GM12878 (cell line): ENCODE measurements at regions not wholly inside any gene's neighbourhood (a gene's known extent, or its start where the extent isn't known, plus 50 kb on each side); places are given as distances from the start of the nearest gene placed in this dataset.

Experiments
- ATAC-seq: fragments of 200-7000 bp; cut with Tn5 transposase; 3 replicates; pipeline ENCODE4 v1.9.1; 2020; ENCODE audit warnings: mild to moderate bottlenecking, moderate library complexity
- BruUV-seq: library from RNA; stranded (reverse); fragments of 400-500 nt; replicated peaks from 2 replicates; lab custom pipeline; 2021; lab: Mats Ljungman, UMichigan
- CTCF ChIA-PET: fragments of 300-600 bp; sonication (Branson Sonifier 250); formaldehyde crosslinking; extraction: SDS; loops from one replicate; lab custom pipeline; 2021; ENCODE audit warnings: inconsistent platforms; lab: Yijun Ruan, JAX
- POLR2A ChIA-PET: fragments of 350-600 bp; formaldehyde crosslinking; extraction: SDS; loops from one replicate; lab custom pipeline; 2021; ENCODE audit warnings: inconsistent platforms; lab: Charles Lee
- RAD21 ChIA-PET: fragments of 300-600 bp; sonication (Branson Sonifier 250); formaldehyde crosslinking; loops from one replicate; lab custom pipeline; 2023; ENCODE audit warnings: antibody characterized with exemption; ENCODE audit not compliant: unreplicated experiment; lab: Charles Lee
- SMC1A ChIA-PET: fragments of 300-600 bp; sonication (Branson Sonifier 250); formaldehyde crosslinking; loops from one replicate; lab custom pipeline; 2023; ENCODE audit not compliant: unreplicated experiment, uncharacterized antibody; lab: Charles Lee
- DNase-seq: peaks from one replicate; pipeline ENCODE4 v3.0.0-alpha.2; 2011; ENCODE audit warnings: low read depth, low spot score
- FAIRE-seq: peaks from 3 replicates; lab custom pipeline; 2011; peaks lifted over from hg19 to GRCh38; lab: Jason Lieb, UNC
- H2AFZ ChIP-seq: 2 replicates; pipeline ENCODE4 v1.6.0; 2011; ENCODE audit warnings: low read depth, low read length, control low read depth; ENCODE audit not compliant: control insufficient read depth
- H3K27ac ChIP-seq: 2 replicates; pipeline ENCODE4 v1.5.1; 2011; ENCODE audit warnings: control low read depth; ENCODE audit not compliant: control insufficient read depth, insufficient read depth
- H3K27me3 ChIP-seq, 2 experiments: replicated peaks in 1 of 2; 2 replicates each; pipeline versions ENCODE4 v1.6.0 to v1.6.1; 2011; ENCODE audit warnings: low read length in 1 of 2; ENCODE audit not compliant: control insufficient read depth in 2 of 2, insufficient read depth in 2 of 2
- H3K36me3 ChIP-seq, 2 experiments: 2 replicates each; pipeline ENCODE4 v1.5.1; 2011; ENCODE audit warnings: low read length in 1 of 2; ENCODE audit not compliant: control insufficient read depth in 2 of 2, insufficient read depth in 2 of 2
- H3K4me1 ChIP-seq: 2 replicates; pipeline ENCODE4 v1.6.1; 2011; ENCODE audit warnings: mild to moderate bottlenecking, low read length, moderate library complexity, mixed read lengths; ENCODE audit not compliant: control insufficient read depth, insufficient read depth
- H3K4me2 ChIP-seq: 2 replicates; pipeline ENCODE4 v1.6.0; 2011; ENCODE audit warnings: control low read depth; ENCODE audit not compliant: control insufficient read depth, insufficient read depth
- H3K4me3 ChIP-seq: fragments of 200-600 bp; sonication (generic); 2 replicates; pipeline ENCODE4 v1.5.1; 2016
- H3K79me2 ChIP-seq: 2 replicates; pipeline ENCODE4 v1.6.0; 2011; ENCODE audit warnings: low read length; ENCODE audit not compliant: control insufficient read depth, insufficient read depth
- H3K9ac ChIP-seq: 2 replicates; pipeline ENCODE4 v1.8.0; 2011; ENCODE audit warnings: low read length, control low read depth, mixed read lengths; ENCODE audit not compliant: control insufficient read depth, insufficient read depth
- H3K9me3 ChIP-seq: replicated peaks from 3 replicates; pipeline ENCODE4 v1.5.1; 2011; ENCODE audit warnings: mild to moderate bottlenecking, low read length; ENCODE audit not compliant: control insufficient read depth, insufficient read depth
- H4K20me1 ChIP-seq: 2 replicates; pipeline ENCODE4 v1.6.0; 2011; ENCODE audit not compliant: control insufficient read depth, insufficient read depth
- ATF7 ChIP-seq: fragments of 450-650 bp; IDR thresholded peaks from 2 replicates; pipeline ENCODE4 v1.6.1; 2016; ENCODE audit warnings: low read depth, mild to moderate bottlenecking
- BCL11A ChIP-seq: IDR thresholded peaks from 2 replicates; pipeline ENCODE4 v1.6.1; 2011; ENCODE audit warnings: low read depth, low read length
- CBFB ChIP-seq: IDR thresholded peaks from 2 replicates; pipeline ENCODE4 v1.6.1; 2016; ENCODE audit warnings: antibody characterized with exemption, low read depth
- CBX3 ChIP-seq: fragments of 200-600 bp; sonication (generic); IDR thresholded peaks from 2 replicates; pipeline ENCODE4 v1.6.1; 2016; ENCODE audit warnings: low read depth, borderline replicate concordance
- IRF4 ChIP-seq: IDR thresholded peaks from 2 replicates; pipeline ENCODE4 v1.6.1; 2011; ENCODE audit warnings: low read depth, low read length
- NRF1 ChIP-seq: conservative IDR thresholded peaks from 2 replicates; pipeline ENCODE4 v1.6.1; 2011; ENCODE audit warnings: mild to moderate bottlenecking, low read depth, low read length, improper control_type of control experiment
- PAX5 ChIP-seq: IDR thresholded peaks from 2 replicates; pipeline ENCODE4 v1.6.1; 2011; ENCODE audit warnings: low read depth, low read length, borderline replicate concordance
- TBL1XR1 ChIP-seq: IDR thresholded peaks from 2 replicates; pipeline ENCODE4 v1.6.1; 2012; ENCODE audit warnings: low read depth, low read length, improper control_type of control experiment
- TCF3 ChIP-seq: IDR thresholded peaks from 2 replicates; pipeline ENCODE4 v1.6.1; 2012; ENCODE audit warnings: low read depth, mild to moderate bottlenecking, low read length, borderline replicate concordance; ENCODE audit not compliant: insufficient read depth
- TCF7 ChIP-seq: IDR thresholded peaks from 2 replicates; pipeline ENCODE4 v1.6.1; 2014; ENCODE audit warnings: antibody characterized with exemption, borderline replicate concordance
- WGBS: methylation state at CpG from one replicate; pipeline ENCODE4 v1.1.6; 2016; ENCODE audit warnings: low lambda C conversion rate; ENCODE audit not compliant: insufficient replicate concordance, insufficient coverage; ENCODE audit errors: missing lambda C conversion rate; 5-methylcytosine and 5-hydroxymethylcytosine counted together
- in situ Hi-C: fragments of 300-500 bp; cut with MboI; formaldehyde crosslinking; loops from 9 replicates; pipeline ENCODE4 v1.14.3; 2018; ENCODE audit warnings: mixed read lengths
- intact Hi-C: fragments of 100-400 bp; cut with micrococcal nuclease; formaldehyde crosslinking; loops from one replicate; pipeline ENCODE4 v1.14.2; 2022; ENCODE audit not compliant: unreplicated experiment
- TF ChIP-seq, protein P1 (sequence below), 3 experiments: IDR thresholded peaks in 2 of 3; conservative IDR thresholded peaks in 1 of 3; 2 replicates each; pipeline ENCODE4 v1.5.1; 2011; ENCODE audit warnings: low read depth in 3 of 3, low read length in 3 of 3, mild to moderate bottlenecking in 3 of 3, control low read depth in 2 of 3, moderate library complexity in 2 of 3, inconsistent platforms in 1 of 3, mixed read lengths in 1 of 3; ENCODE audit not compliant: control insufficient read depth in 2 of 3, insufficient read depth in 1 of 3; ENCODE audit errors: extremely low read depth in 1 of 3
- TF ChIP-seq, protein P2 (sequence below): fragments of 450-650 bp; conservative IDR thresholded peaks from 2 replicates; pipeline ENCODE4 v1.6.1; 2017; ENCODE audit warnings: mild to moderate bottlenecking, moderate library complexity
- TF ChIP-seq, protein P3 (sequence below): IDR thresholded peaks from 2 replicates; pipeline ENCODE4 v1.6.1; 2012; ENCODE audit warnings: low read depth, low read length, improper control_type of control experiment

DNA sequence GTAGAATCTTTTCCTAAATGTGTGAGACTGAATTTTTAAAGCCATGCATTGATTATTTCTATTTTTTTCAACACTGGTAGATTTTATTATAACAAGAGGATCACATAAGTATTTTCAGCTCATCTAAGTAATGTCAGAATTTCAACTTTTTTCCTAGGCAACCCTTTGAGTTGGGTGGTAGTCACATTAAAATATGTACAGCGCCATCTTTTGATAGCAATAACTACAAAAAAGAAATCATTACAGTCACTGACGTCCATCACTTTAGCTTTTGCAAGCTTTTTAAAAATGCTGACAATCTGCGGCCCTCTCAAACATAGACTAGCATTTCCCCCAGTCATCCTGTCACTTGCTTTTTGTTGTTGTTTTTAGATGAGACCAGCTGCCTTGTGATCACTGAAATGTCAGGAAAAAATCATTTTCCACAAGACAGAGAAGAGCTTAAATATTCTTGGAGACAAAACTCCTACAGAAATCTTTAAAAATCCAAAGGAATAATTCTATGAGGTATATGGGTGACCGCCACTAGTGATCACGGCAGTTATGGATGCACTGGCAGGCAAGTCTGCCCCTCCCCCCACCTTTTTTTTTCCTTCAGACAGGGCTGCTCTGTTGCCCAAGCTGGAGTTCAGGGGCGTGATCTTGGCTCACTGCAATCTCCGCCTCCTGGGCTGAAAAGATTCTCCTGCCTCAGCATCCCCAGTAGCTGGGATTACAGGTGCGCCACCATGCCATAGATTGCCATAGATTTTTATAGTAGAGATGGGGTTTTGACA, 384.0 kb upstream of the KCNMB2 start:
- Histone ChIP-seq H4K20me1 (no peaks in the 10 kb centered on the region), H3K79me2 (no peaks in the 10 kb centered on the region), H3K4me3 (no peak overlapping the region), H2AFZ (no peak overlapping the region), H3K9me3 (no peaks in the 10 kb centered on the region), H3K4me2 (no peak overlapping the region), H3K9ac (no peak overlapping the region), H3K27ac (no peak overlapping the region), H3K36me3 (no peaks in the 10 kb centered on the region), H3K27me3 (no peaks in the 10 kb centered on the region; a peak in 1 of 4 replicates), H3K4me1 (no peaks in the 10 kb centered on the region)
- intact Hi-C loops (no loop called here), in situ Hi-C loops (no loop called here)
- SMC1A ChIA-PET = interaction anchor here (0.6 to 1.1 kb wide), 2 partner anchors 15 to 1126 kb away, joined by 3 to 4 read pairs; no protein-coding TSS in a partner anchor
- POLR2A ChIA-PET = no interaction called here
- TF ChIP-seq ATF7 (no peak), TCF7 (no peak)
- TF ChIP-seq, protein P1, sequence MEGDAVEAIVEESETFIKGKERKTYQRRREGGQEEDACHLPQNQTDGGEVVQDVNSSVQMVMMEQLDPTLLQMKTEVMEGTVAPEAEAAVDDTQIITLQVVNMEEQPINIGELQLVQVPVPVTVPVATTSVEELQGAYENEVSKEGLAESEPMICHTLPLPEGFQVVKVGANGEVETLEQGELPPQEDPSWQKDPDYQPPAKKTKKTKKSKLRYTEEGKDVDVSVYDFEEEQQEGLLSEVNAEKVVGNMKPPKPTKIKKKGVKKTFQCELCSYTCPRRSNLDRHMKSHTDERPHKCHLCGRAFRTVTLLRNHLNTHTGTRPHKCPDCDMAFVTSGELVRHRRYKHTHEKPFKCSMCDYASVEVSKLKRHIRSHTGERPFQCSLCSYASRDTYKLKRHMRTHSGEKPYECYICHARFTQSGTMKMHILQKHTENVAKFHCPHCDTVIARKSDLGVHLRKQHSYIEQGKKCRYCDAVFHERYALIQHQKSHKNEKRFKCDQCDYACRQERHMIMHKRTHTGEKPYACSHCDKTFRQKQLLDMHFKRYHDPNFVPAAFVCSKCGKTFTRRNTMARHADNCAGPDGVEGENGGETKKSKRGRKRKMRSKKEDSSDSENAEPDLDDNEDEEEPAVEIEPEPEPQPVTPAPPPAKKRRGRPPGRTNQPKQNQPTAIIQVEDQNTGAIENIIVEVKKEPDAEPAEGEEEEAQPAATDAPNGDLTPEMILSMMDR (IDR thresholded peaks at IDR 0.05 in 2 of 3, conservative IDR thresholded peaks at IDR 0.05 in 1 of 3; ENCODE audit: control insufficient read depth in 2 of 3, extremely low read depth in 1 of 3, insufficient read depth in 1 of 3, low read depth in 3 of 3, low read length in 3 of 3) = 0 out of 6 replicates have a peak, but pooled peaks of 1 of the 3 experiments have one; percentile 4
- WGBS = 26% methylated on average over 8 of the region's 8 CpGs
- RAD21 ChIA-PET = no interaction called here
- BruUV-seq = no TSS peak
- DNase-seq = no peak
- CTCF ChIA-PET = no interaction called here
- no peak for ATAC-seq
- no peak for FAIRE-seq

DNA sequence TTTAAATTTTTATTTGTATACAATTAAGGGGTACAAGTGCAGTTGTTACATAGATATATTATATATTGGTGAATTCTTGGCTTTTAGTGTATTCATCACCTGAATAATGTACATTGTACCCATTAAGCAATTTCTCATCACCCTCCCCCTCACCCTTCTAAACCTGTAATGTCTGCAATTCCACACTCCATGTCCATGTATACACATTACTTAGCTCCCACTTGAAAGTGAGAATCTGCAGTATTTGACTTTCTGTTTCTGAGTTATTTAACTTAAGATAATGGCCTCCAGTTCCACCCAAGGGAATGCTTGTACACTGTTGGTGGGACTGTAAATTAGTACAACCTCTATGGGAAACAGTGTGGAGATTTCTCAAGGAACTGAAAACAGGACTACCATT, 383.2 kb upstream of the KCNMB2 start:
- no peak for DNase-seq
- Histone ChIP-seq H3K27ac (no peak overlapping the region), H3K9me3 (no peaks in the 10 kb centered on the region), H3K36me3 (no peaks in the 10 kb centered on the region), H4K20me1 (no peaks in the 10 kb centered on the region), H3K79me2 (no peaks in the 10 kb centered on the region), H2AFZ (no peak overlapping the region), H3K4me2 (no peak overlapping the region), H3K9ac (no peak overlapping the region), H3K27me3 (no peaks in the 10 kb centered on the region; a peak in 1 of 4 replicates), H3K4me3 (no peak overlapping the region), H3K4me1 (no peaks in the 10 kb centered on the region)
- BruUV-seq = no TSS peak
- RAD21 ChIA-PET = no interaction called here
- SMC1A ChIA-PET = interaction anchor here (0.6 kb wide), 1 partner anchor 1127 kb away, joined by 3 read pairs; no protein-coding TSS in a partner anchor
- CTCF ChIA-PET = no interaction called here
- ATAC-seq = no peak
- in situ Hi-C loops = no loop called here
- POLR2A ChIA-PET = no interaction called here
- no peak for FAIRE-seq
- intact Hi-C loops = no loop called here
- TF ChIP-seq IRF4 = no peak
- no peak for TF ChIP-seq TBL1XR1
- no peak for TF ChIP-seq CBFB
- TF ChIP-seq BCL11A = no peak
- TF ChIP-seq, protein P2, sequence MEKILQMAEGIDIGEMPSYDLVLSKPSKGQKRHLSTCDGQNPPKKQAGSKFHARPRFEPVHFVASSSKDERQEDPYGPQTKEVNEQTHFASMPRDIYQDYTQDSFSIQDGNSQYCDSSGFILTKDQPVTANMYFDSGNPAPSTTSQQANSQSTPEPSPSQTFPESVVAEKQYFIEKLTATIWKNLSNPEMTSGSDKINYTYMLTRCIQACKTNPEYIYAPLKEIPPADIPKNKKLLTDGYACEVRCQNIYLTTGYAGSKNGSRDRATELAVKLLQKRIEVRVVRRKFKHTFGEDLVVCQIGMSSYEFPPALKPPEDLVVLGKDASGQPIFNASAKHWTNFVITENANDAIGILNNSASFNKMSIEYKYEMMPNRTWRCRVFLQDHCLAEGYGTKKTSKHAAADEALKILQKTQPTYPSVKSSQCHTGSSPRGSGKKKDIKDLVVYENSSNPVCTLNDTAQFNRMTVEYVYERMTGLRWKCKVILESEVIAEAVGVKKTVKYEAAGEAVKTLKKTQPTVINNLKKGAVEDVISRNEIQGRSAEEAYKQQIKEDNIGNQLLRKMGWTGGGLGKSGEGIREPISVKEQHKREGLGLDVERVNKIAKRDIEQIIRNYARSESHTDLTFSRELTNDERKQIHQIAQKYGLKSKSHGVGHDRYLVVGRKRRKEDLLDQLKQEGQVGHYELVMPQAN = no peak
- TF ChIP-seq CBX3 = no peak
- TF ChIP-seq NRF1 = no peak
- TF ChIP-seq, protein P3, sequence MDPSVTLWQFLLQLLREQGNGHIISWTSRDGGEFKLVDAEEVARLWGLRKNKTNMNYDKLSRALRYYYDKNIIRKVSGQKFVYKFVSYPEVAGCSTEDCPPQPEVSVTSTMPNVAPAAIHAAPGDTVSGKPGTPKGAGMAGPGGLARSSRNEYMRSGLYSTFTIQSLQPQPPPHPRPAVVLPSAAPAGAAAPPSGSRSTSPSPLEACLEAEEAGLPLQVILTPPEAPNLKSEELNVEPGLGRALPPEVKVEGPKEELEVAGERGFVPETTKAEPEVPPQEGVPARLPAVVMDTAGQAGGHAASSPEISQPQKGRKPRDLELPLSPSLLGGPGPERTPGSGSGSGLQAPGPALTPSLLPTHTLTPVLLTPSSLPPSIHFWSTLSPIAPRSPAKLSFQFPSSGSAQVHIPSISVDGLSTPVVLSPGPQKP = no peak
- TF ChIP-seq PAX5 = no peak
- TF ChIP-seq TCF3 = no peak
